WTC11 (cell line): ENCODE measurements at regions not wholly inside any gene's neighbourhood (a gene's known extent, or its start where the extent isn't known, plus 50 kb on each side); places are given as distances from the start of the nearest gene placed in this dataset.

ENCODE experiments used
- ATAC-seq: fragments of 200-7000 bp; cut with Tn5 transposase; 2 replicates; pipeline ENCODE4 v1.10.0; 2021; ENCODE audit warnings: mild to moderate bottlenecking, moderate library complexity
- CTCF ChIA-PET: fragments of 300-600 bp; sonication (Branson Sonifier 250); formaldehyde crosslinking; loops from one replicate; lab custom pipeline; 2021; ENCODE audit warnings: antibody characterized with exemption; lab: Charles Lee
- POLR2A ChIA-PET: fragments of 350-600 bp; sonication (Branson Sonifier 250); formaldehyde crosslinking; loops from one replicate; lab custom pipeline; 2021; ENCODE audit warnings: antibody characterized with exemption; lab: Charles Lee
- DNase-seq: peaks from one replicate; pipeline ENCODE4 v3.0.0; 2021; ENCODE audit warnings: low spot score
- H3K27ac Mint-ChIP-seq: 2 replicates; pipeline ENCODE4 v1.8.0; 2021; ENCODE audit warnings: mixed read lengths
- H3K27me3 Mint-ChIP-seq: 2 replicates; pipeline ENCODE4 v1.8.0; 2021; ENCODE audit warnings: low read depth, mild to moderate bottlenecking, moderate library complexity, mixed read lengths
- H3K36me3 Mint-ChIP-seq: 2 replicates; pipeline ENCODE4 v1.8.0; 2021; ENCODE audit warnings: mixed read lengths
- H3K4me1 Mint-ChIP-seq: 2 replicates; pipeline ENCODE4 v1.8.0; 2022; ENCODE audit warnings: mixed read lengths
- H3K4me3 Mint-ChIP-seq: 2 replicates; pipeline ENCODE4 v1.8.0; 2021; ENCODE audit warnings: mild to moderate bottlenecking, moderate library complexity, mixed read lengths
- H3K9me3 Mint-ChIP-seq: 2 replicates; pipeline ENCODE4 v1.8.0; 2021; ENCODE audit warnings: mixed read lengths
- ATF1 ChIP-seq: sonication (generic); formaldehyde crosslinking; IDR thresholded peaks from 2 replicates; pipeline ENCODE4 v1.8.1; 2023; ENCODE audit warnings: mild to moderate bottlenecking, moderate library complexity, missing genetic modification reagents
- CREB1 ChIP-seq: sonication (generic); formaldehyde crosslinking; IDR thresholded peaks from 2 replicates; pipeline ENCODE4 v1.8.0; 2023; ENCODE audit warnings: mild to moderate bottlenecking, missing genetic modification reagents
- GRHL2 ChIP-seq: fragments of 250-450 bp; sonication (Bioruptor Pico); IDR thresholded peaks from 2 replicates; pipeline ENCODE4 v1.8.0; 2022; ENCODE audit warnings: mild to moderate bottlenecking, moderate library complexity; ENCODE audit not compliant: insufficient replicate concordance, severe bottlenecking
- NFE2L1 ChIP-seq: sonication (generic); formaldehyde crosslinking; IDR thresholded peaks from 2 replicates; pipeline ENCODE4 v1.8.1; 2023; ENCODE audit warnings: missing genetic modification reagents
- PRRX2 ChIP-seq: fragments of 250-450 bp; sonication (Bioruptor Pico); IDR thresholded peaks from 2 replicates; pipeline ENCODE4 v1.8.0; 2021; ENCODE audit warnings: mild to moderate bottlenecking
- RORB ChIP-seq: fragments of 250-450 bp; sonication (Bioruptor Pico); IDR thresholded peaks from 2 replicates; pipeline ENCODE4 v1.9.0; 2021; ENCODE audit warnings: mild to moderate bottlenecking
- ZNF671 ChIP-seq: fragments of 250-450 bp; sonication (Bioruptor Pico); IDR thresholded peaks from 2 replicates; pipeline ENCODE4 v1.8.0; 2021; ENCODE audit warnings: mild to moderate bottlenecking
- TF ChIP-seq, protein P1 (sequence below): sonication (generic); formaldehyde crosslinking; IDR thresholded peaks from 2 replicates; pipeline ENCODE4 v1.8.1; 2023; ENCODE audit warnings: mild to moderate bottlenecking, missing genetic modification reagents
- TF ChIP-seq, protein P2 (sequence below): sonication (generic); formaldehyde crosslinking; IDR thresholded peaks from 2 replicates; pipeline ENCODE4 v1.8.0; 2022; ENCODE audit warnings: mild to moderate bottlenecking, missing genetic modification reagents
- TF ChIP-seq, protein P3 (sequence below): sonication (generic); formaldehyde crosslinking; IDR thresholded peaks from 2 replicates; pipeline ENCODE4 v1.8.1; 2023; ENCODE audit warnings: mild to moderate bottlenecking, missing genetic modification reagents, borderline replicate concordance
- TF ChIP-seq, protein P4 (sequence below): sonication (generic); formaldehyde crosslinking; IDR thresholded peaks from 2 replicates; pipeline ENCODE4 v1.8.1; 2023; ENCODE audit warnings: mild to moderate bottlenecking, missing genetic modification reagents, moderate library complexity
- TF ChIP-seq, protein P5 (sequence below): sonication (generic); formaldehyde crosslinking; IDR thresholded peaks from 2 replicates; pipeline ENCODE4 v1.8.0; 2023; ENCODE audit warnings: missing genetic modification reagents
- TF ChIP-seq, protein P6 (sequence below): sonication (generic); formaldehyde crosslinking; IDR thresholded peaks from 2 replicates; pipeline ENCODE4 v1.8.0; 2022; ENCODE audit warnings: mild to moderate bottlenecking, missing genetic modification reagents
- TF ChIP-seq, protein P7 (sequence below): fragments of 250-450 bp; sonication (Bioruptor Pico); IDR thresholded peaks from 2 replicates; pipeline ENCODE4 v2.1.2; 2022; ENCODE audit warnings: mild to moderate bottlenecking, moderate library complexity

DNA sequence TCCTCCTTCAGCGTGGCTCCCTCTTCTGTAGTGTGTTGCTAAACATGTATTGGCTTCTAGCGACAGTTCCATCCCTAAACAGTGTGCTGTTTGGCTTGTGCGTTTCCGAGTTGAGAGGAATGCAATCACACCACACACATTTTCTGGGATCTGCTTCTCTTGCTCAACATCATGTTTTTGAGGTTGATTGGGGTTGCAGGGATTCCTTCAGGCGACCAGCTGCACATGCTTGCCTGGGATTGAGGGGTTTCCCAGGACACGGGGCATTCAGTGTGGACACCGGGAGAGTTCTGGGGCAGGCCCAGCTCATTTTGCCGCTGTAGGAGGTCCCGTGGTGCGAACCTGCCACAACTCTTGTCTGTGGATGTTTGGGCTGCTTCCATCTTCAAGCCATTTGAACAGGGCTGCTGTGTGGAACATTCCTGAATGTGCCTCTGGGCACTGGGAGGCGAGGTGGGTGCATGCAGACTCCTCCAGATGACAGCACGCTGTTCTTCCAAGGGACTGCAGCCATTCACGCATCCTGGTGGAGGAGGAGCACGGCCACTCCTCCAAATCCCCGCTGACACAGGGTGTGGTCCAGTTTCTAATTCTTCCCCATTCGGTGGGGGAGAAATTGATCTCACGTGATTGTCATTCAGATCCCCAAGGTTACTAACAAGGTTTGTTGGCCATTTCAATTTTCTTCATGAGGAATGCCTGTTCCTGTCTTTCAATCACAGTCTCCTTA is 82.8 kb downstream of the PLXNA1 start (continued):
- TF ChIP-seq, protein P1, sequence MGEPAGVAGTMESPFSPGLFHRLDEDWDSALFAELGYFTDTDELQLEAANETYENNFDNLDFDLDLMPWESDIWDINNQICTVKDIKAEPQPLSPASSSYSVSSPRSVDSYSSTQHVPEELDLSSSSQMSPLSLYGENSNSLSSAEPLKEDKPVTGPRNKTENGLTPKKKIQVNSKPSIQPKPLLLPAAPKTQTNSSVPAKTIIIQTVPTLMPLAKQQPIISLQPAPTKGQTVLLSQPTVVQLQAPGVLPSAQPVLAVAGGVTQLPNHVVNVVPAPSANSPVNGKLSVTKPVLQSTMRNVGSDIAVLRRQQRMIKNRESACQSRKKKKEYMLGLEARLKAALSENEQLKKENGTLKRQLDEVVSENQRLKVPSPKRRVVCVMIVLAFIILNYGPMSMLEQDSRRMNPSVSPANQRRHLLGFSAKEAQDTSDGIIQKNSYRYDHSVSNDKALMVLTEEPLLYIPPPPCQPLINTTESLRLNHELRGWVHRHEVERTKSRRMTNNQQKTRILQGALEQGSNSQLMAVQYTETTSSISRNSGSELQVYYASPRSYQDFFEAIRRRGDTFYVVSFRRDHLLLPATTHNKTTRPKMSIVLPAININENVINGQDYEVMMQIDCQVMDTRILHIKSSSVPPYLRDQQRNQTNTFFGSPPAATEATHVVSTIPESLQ: no peak
- TF ChIP-seq, protein P2, sequence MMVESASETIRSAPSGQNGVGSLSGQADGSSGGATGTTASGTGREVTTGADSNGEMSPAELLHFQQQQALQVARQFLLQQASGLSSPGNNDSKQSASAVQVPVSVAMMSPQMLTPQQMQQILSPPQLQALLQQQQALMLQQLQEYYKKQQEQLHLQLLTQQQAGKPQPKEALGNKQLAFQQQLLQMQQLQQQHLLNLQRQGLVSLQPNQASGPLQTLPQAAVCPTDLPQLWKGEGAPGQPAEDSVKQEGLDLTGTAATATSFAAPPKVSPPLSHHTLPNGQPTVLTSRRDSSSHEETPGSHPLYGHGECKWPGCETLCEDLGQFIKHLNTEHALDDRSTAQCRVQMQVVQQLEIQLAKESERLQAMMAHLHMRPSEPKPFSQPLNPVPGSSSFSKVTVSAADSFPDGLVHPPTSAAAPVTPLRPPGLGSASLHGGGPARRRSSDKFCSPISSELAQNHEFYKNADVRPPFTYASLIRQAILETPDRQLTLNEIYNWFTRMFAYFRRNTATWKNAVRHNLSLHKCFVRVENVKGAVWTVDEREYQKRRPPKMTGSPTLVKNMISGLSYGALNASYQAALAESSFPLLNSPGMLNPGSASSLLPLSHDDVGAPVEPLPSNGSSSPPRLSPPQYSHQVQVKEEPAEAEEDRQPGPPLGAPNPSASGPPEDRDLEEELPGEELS (CRISPR knock-in tag): no peak
- TF ChIP-seq, protein P3, sequence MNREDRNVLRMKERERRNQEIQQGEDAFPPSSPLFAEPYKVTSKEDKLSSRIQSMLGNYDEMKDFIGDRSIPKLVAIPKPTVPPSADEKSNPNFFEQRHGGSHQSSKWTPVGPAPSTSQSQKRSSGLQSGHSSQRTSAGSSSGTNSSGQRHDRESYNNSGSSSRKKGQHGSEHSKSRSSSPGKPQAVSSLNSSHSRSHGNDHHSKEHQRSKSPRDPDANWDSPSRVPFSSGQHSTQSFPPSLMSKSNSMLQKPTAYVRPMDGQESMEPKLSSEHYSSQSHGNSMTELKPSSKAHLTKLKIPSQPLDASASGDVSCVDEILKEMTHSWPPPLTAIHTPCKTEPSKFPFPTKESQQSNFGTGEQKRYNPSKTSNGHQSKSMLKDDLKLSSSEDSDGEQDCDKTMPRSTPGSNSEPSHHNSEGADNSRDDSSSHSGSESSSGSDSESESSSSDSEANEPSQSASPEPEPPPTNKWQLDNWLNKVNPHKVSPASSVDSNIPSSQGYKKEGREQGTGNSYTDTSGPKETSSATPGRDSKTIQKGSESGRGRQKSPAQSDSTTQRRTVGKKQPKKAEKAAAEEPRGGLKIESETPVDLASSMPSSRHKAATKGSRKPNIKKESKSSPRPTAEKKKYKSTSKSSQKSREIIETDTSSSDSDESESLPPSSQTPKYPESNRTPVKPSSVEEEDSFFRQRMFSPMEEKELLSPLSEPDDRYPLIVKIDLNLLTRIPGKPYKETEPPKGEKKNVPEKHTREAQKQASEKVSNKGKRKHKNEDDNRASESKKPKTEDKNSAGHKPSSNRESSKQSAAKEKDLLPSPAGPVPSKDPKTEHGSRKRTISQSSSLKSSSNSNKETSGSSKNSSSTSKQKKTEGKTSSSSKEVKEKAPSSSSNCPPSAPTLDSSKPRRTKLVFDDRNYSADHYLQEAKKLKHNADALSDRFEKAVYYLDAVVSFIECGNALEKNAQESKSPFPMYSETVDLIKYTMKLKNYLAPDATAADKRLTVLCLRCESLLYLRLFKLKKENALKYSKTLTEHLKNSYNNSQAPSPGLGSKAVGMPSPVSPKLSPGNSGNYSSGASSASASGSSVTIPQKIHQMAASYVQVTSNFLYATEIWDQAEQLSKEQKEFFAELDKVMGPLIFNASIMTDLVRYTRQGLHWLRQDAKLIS (CRISPR knock-in tag): no peak
- TF ChIP-seq, protein P4, sequence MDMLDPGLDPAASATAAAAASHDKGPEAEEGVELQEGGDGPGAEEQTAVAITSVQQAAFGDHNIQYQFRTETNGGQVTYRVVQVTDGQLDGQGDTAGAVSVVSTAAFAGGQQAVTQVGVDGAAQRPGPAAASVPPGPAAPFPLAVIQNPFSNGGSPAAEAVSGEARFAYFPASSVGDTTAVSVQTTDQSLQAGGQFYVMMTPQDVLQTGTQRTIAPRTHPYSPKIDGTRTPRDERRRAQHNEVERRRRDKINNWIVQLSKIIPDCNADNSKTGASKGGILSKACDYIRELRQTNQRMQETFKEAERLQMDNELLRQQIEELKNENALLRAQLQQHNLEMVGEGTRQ (CRISPR knock-in tag): no peak
- no peak for TF ChIP-seq RORB (CRISPR knock-in tag)

DNA sequence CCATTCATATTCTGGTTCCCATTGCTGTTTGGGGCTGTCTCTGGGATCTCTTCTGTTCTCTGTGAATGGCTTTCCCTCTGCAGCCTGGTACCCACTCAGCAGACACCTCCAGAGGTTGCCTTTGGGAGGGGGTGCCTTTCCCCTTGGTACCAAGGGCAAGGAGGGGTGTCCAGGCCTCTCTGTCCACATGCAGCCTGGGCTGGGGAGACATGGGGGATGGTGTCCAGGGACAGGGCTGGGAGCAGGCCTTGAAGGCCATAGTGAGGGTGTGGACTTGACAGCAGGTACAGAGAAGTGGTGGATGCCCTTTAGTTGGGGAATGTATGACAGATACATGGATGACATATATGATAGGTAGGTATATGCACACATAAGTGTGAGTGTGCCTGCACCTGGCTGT is 83.7 kb downstream of the PLXNA1 start:
- ATAC-seq (no peak), DNase-seq (no peak)
- H3K36me3 Mint-ChIP-seq: no peaks in the 10 kb centered on the region
- ChIA-PET CTCF (no interaction called here), POLR2A (no interaction called here)
- H3K27ac Mint-ChIP-seq: no peak overlapping the region
- TF ChIP-seq, protein P5, sequence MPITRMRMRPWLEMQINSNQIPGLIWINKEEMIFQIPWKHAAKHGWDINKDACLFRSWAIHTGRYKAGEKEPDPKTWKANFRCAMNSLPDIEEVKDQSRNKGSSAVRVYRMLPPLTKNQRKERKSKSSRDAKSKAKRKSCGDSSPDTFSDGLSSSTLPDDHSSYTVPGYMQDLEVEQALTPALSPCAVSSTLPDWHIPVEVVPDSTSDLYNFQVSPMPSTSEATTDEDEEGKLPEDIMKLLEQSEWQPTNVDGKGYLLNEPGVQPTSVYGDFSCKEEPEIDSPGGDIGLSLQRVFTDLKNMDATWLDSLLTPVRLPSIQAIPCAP (CRISPR knock-in tag): no peak
- TF ChIP-seq NFE2L1 (CRISPR knock-in tag) (no peak), ZNF671 (CRISPR knock-in tag) (no peak), ATF1 (CRISPR knock-in tag) (no peak), GRHL2 (CRISPR knock-in tag) (no peak), PRRX2 (CRISPR knock-in tag) (no peak), CREB1 (CRISPR knock-in tag) (no peak)
- TF ChIP-seq, protein P6, sequence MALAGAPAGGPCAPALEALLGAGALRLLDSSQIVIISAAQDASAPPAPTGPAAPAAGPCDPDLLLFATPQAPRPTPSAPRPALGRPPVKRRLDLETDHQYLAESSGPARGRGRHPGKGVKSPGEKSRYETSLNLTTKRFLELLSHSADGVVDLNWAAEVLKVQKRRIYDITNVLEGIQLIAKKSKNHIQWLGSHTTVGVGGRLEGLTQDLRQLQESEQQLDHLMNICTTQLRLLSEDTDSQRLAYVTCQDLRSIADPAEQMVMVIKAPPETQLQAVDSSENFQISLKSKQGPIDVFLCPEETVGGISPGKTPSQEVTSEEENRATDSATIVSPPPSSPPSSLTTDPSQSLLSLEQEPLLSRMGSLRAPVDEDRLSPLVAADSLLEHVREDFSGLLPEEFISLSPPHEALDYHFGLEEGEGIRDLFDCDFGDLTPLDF (CRISPR knock-in tag): no peak
- TF ChIP-seq, protein P7, sequence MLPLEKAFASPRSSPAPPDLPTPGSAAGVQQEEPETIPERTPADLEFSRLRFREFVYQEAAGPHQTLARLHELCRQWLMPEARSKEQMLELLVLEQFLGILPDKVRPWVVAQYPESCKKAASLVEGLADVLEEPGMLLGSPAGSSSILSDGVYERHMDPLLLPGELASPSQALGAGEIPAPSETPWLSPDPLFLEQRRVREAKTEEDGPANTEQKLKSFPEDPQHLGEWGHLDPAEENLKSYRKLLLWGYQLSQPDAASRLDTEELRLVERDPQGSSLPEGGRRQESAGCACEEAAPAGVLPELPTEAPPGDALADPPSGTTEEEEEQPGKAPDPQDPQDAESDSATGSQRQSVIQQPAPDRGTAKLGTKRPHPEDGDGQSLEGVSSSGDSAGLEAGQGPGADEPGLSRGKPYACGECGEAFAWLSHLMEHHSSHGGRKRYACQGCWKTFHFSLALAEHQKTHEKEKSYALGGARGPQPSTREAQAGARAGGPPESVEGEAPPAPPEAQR (CRISPR knock-in tag): no peak
- TF ChIP-seq, protein P1: no peak
- H3K27me3 Mint-ChIP-seq: no peaks in the 10 kb centered on the region
- no peak overlapping the region for H3K4me3 Mint-ChIP-seq
- no peaks in the 10 kb centered on the region for H3K9me3 Mint-ChIP-seq
- no peaks in the 10 kb centered on the region; the same call in 1 of the 2 replicates for H3K4me1 Mint-ChIP-seq
